HCT116 (cell line): ENCODE measurements at regions not wholly inside any gene's neighbourhood (a gene's known extent, or its start where the extent isn't known, plus 50 kb on each side); places are given as distances from the start of the nearest gene placed in this dataset.

Experiments used
- ATAC-seq: fragments of 200-7000 bp; cut with Tn5 transposase; 2 replicates; pipeline ENCODE4 v1.9.1; 2020; ENCODE audit warnings: mild to moderate bottlenecking, moderate library complexity
- BruUV-seq: library from RNA; stranded (reverse); fragments of 400-500 nt; replicated peaks from 2 replicates; lab custom pipeline; 2021; lab: Mats Ljungman, UMichigan
- CTCF ChIA-PET: fragments of 300-600 bp; sonication (Branson Sonifier 250); formaldehyde crosslinking; loops from one replicate; lab custom pipeline; 2021; ENCODE audit warnings: antibody characterized with exemption; lab: Charles Lee
- POLR2A ChIA-PET: fragments of 300-600, 350-600 bp; sonication (Branson Sonifier 250); formaldehyde crosslinking; loops from one replicate; lab custom pipeline; 2021; ENCODE audit warnings: antibody characterized with exemption; lab: Charles Lee
- RAD21 ChIA-PET, 2 experiments: fragments of 300-600 bp; sonication (Branson Sonifier 250); formaldehyde crosslinking; loops; one replicate each; lab custom pipeline; 2023; ENCODE audit warnings: low total read pairs in 2 of 2; ENCODE audit not compliant: uncharacterized antibody in 2 of 2, unreplicated experiment in 2 of 2, low non-redundant PET in 1 of 2; lab: Charles Lee
- DNase-seq: peaks from one replicate; pipeline ENCODE4 v3.0.0-alpha.2; 2010; ENCODE audit warnings: low read depth, low spot score
- H2AFZ ChIP-seq: fragments of 200-600 bp; shearing (Covaris generic), sonication (generic); 2 replicates; pipeline ENCODE4 v1.6.1; 2017; ENCODE audit warnings: low read depth, mixed run types, mixed read lengths, antibody characterized with exemption, low read length; ENCODE audit not compliant: poor library complexity, severe bottlenecking
- H3K27ac ChIP-seq: 2 replicates; pipeline ENCODE4 v1.5.1; 2012; ENCODE audit warnings: low read depth, low read length
- H3K27me3 ChIP-seq: fragments of 200-600 bp; sonication (generic); 2 replicates; pipeline ENCODE4 v1.6.1; 2016; ENCODE audit warnings: mixed run types, low read length, mixed read lengths; ENCODE audit not compliant: insufficient read depth
- H3K36me3 ChIP-seq, 2 experiments: fragments of 200-500 bp in 1 of 2; fragments of 200-600 bp in 1 of 2; sonication (Bioruptor generic) in 1 of 2; sonication (generic) in 1 of 2; 2 replicates each; pipeline versions ENCODE4 v1.5.1 to v1.6.1; 2014 to 2016; ENCODE audit warnings: low read length in 2 of 2, inconsistent platforms in 1 of 2, mixed read lengths in 1 of 2, mixed run types in 1 of 2; ENCODE audit not compliant: insufficient read depth in 2 of 2, control insufficient read depth in 1 of 2
- H3K4me1 ChIP-seq, 2 experiments: fragments of 200-600 bp in 1 of 2; sonication (generic) in 1 of 2; 2 replicates each; pipeline versions ENCODE4 v1.5.1 to v1.6.1; 2012 to 2017; ENCODE audit warnings: low read length in 2 of 2, inconsistent platforms in 1 of 2, mild to moderate bottlenecking in 1 of 2, mixed read lengths in 1 of 2, mixed run types in 1 of 2, moderate library complexity in 1 of 2; ENCODE audit not compliant: insufficient read depth in 2 of 2, control insufficient read depth in 1 of 2
- H3K4me2 ChIP-seq: fragments of 200-600 bp; sonication (generic); 2 replicates; pipeline ENCODE4 v1.6.1; 2017; ENCODE audit warnings: mixed run types, low read length, mixed read lengths
- H3K4me3 ChIP-seq, 2 experiments: fragments of 200-600 bp in 1 of 2; sonication (generic) in 1 of 2; replicated peaks in 1 of 2; 2 replicates each; pipeline ENCODE4 v1.5.1; 2011 to 2016; ENCODE audit warnings: low read length in 2 of 2, control low read depth in 1 of 2, low read depth in 1 of 2, mild to moderate bottlenecking in 1 of 2, mixed read lengths in 1 of 2, mixed run types in 1 of 2
- H3K79me2 ChIP-seq: fragments of 200-600 bp; sonication (generic); 2 replicates; pipeline ENCODE4 v1.6.1; 2017; ENCODE audit warnings: mild to moderate bottlenecking, mixed run types, low read length, moderate library complexity, mixed read lengths; ENCODE audit not compliant: insufficient read depth
- H3K9ac ChIP-seq: fragments of 200-600 bp; sonication (generic); 2 replicates; pipeline ENCODE4 v1.6.1; 2016; ENCODE audit warnings: low read length, mixed read lengths
- H3K9me2 ChIP-seq: fragments of 200-600 bp; sonication (generic), shearing (Covaris generic); 2 replicates; pipeline ENCODE4 v1.6.1; 2017; ENCODE audit warnings: mixed run types, mild to moderate bottlenecking, moderate library complexity; ENCODE audit not compliant: insufficient read depth
- H3K9me3 ChIP-seq, 2 experiments: fragments of 200-500 bp in 1 of 2; fragments of 200-600 bp in 1 of 2; sonication (Bioruptor generic) in 1 of 2; sonication (generic) in 1 of 2; 2 replicates each; pipeline ENCODE4 v1.6.1; 2014 to 2017; ENCODE audit warnings: low read length in 2 of 2, mixed read lengths in 2 of 2, inconsistent platforms in 1 of 2, low read depth in 1 of 2, mild to moderate bottlenecking in 1 of 2, mixed run types in 1 of 2, moderate library complexity in 1 of 2; ENCODE audit not compliant: control insufficient read depth in 1 of 2, insufficient read depth in 1 of 2
- H4K20me1 ChIP-seq: fragments of 200-600 bp; sonication (generic), shearing (Covaris generic); 2 replicates; pipeline ENCODE4 v1.6.1; 2017; ENCODE audit warnings: mixed run types, mild to moderate bottlenecking, moderate library complexity; ENCODE audit not compliant: insufficient read depth
- CBX3 ChIP-seq: IDR thresholded peaks from 2 replicates; pipeline ENCODE4 v1.6.1; 2012; ENCODE audit warnings: low read depth
- CEBPB ChIP-seq: IDR thresholded peaks from 2 replicates; pipeline ENCODE4 v1.6.1; 2012; ENCODE audit warnings: low read depth
- EGR1 ChIP-seq: IDR thresholded peaks from 2 replicates; pipeline ENCODE4 v1.6.1; 2012; ENCODE audit warnings: low read depth
- ELF1 ChIP-seq: IDR thresholded peaks from 2 replicates; pipeline ENCODE4 v1.6.1; 2012; ENCODE audit warnings: low read depth, borderline replicate concordance
- EZH2 ChIP-seq: fragments of 200-600 bp; sonication (generic); IDR thresholded peaks from 2 replicates; pipeline ENCODE4 v1.6.1; 2017; ENCODE audit warnings: antibody characterized with exemption, mixed run types
- EZH2phosphoT487 ChIP-seq: fragments of 200-600 bp; IDR thresholded peaks from 2 replicates; pipeline ENCODE4 v1.6.1; 2018; ENCODE audit warnings: antibody characterized with exemption, borderline replicate concordance
- FOSL1 ChIP-seq: IDR thresholded peaks from 2 replicates; pipeline ENCODE4 v1.6.1; 2012; ENCODE audit warnings: low read depth
- JUND ChIP-seq: IDR thresholded peaks from 2 replicates; pipeline ENCODE4 v1.6.1; 2012
- POLR2A ChIP-seq: IDR thresholded peaks from 2 replicates; pipeline ENCODE4 v1.7.0; 2011; ENCODE audit warnings: borderline replicate concordance; ENCODE audit not compliant: insufficient read depth, insufficient read length; ENCODE audit errors: extremely low read depth
- POLR2AphosphoS5 ChIP-seq: IDR thresholded peaks from 2 replicates; pipeline ENCODE4 v1.6.1; 2011; ENCODE audit warnings: mild to moderate bottlenecking, low read depth, low read length, moderate library complexity
- RAD21 ChIP-seq: IDR thresholded peaks from 2 replicates; pipeline ENCODE4 v1.6.1; 2012; ENCODE audit warnings: low read depth, mild to moderate bottlenecking
- SIN3A ChIP-seq: IDR thresholded peaks from 2 replicates; pipeline ENCODE4 v1.6.1; 2012; ENCODE audit warnings: low read depth
- SP1 ChIP-seq: IDR thresholded peaks from 2 replicates; pipeline ENCODE4 v1.6.1; 2012; ENCODE audit warnings: low read depth
- SRF ChIP-seq: IDR thresholded peaks from 2 replicates; pipeline ENCODE4 v1.6.1; 2012; ENCODE audit warnings: low read depth
- TCF7L2 ChIP-seq: IDR thresholded peaks from 2 replicates; pipeline ENCODE4 v1.7.0; 2011; ENCODE audit warnings: borderline replicate concordance, inconsistent platforms; ENCODE audit not compliant: insufficient read depth, insufficient read length; ENCODE audit errors: extremely low read depth
- YY1 ChIP-seq: IDR thresholded peaks from 2 replicates; pipeline ENCODE4 v1.6.1; 2011; ENCODE audit warnings: low read length, low read depth, moderate library complexity, mild to moderate bottlenecking; ENCODE audit not compliant: insufficient replicate concordance; ENCODE audit errors: extremely low read depth
- ZFX ChIP-seq: fragments of 450-650 bp; IDR thresholded peaks from 2 replicates; pipeline ENCODE4 v1.6.1; 2017
- intact Hi-C: fragments of 100-400 bp; cut with micrococcal nuclease; formaldehyde crosslinking; loops from 2 replicates; pipeline ENCODE4 v1.10.0; 2022
- TF ChIP-seq, protein P1 (sequence below): IDR thresholded peaks from 2 replicates; pipeline ENCODE4 v1.6.1; 2012; ENCODE audit warnings: low read depth
- TF ChIP-seq, protein P2 (sequence below), 3 experiments: fragments of 200-600 bp in 1 of 3; sonication (generic) in 1 of 3; IDR thresholded peaks in 2 of 3; conservative IDR thresholded peaks in 1 of 3; 2 replicates each; pipeline ENCODE4 v1.5.1; 2012 to 2017; ENCODE audit warnings: low read depth in 2 of 3, low read length in 2 of 3, antibody characterized with exemption in 1 of 3, borderline replicate concordance in 1 of 3, control low read depth in 1 of 3, mild to moderate bottlenecking in 1 of 3, mixed read lengths in 1 of 3, mixed run types in 1 of 3, moderate library complexity in 1 of 3; ENCODE audit not compliant: insufficient read depth in 1 of 3

- intact Hi-C loops = no loop called here
- TF ChIP-seq EGR1 (no peak), SIN3A (no peak), EZH2 (no peak), SP1 (no peak), POLR2AphosphoS5 (no peak), POLR2A (no peak), ZFX (no peak), CBX3 (no peak), RAD21 (no peak), TCF7L2 (no peak), SRF (no peak), CEBPB (no peak), JUND (no peak), YY1 (no peak), ELF1 (no peak), FOSL1 (no peak), EZH2phosphoT487 (no peak)
- TF ChIP-seq, protein P1, sequence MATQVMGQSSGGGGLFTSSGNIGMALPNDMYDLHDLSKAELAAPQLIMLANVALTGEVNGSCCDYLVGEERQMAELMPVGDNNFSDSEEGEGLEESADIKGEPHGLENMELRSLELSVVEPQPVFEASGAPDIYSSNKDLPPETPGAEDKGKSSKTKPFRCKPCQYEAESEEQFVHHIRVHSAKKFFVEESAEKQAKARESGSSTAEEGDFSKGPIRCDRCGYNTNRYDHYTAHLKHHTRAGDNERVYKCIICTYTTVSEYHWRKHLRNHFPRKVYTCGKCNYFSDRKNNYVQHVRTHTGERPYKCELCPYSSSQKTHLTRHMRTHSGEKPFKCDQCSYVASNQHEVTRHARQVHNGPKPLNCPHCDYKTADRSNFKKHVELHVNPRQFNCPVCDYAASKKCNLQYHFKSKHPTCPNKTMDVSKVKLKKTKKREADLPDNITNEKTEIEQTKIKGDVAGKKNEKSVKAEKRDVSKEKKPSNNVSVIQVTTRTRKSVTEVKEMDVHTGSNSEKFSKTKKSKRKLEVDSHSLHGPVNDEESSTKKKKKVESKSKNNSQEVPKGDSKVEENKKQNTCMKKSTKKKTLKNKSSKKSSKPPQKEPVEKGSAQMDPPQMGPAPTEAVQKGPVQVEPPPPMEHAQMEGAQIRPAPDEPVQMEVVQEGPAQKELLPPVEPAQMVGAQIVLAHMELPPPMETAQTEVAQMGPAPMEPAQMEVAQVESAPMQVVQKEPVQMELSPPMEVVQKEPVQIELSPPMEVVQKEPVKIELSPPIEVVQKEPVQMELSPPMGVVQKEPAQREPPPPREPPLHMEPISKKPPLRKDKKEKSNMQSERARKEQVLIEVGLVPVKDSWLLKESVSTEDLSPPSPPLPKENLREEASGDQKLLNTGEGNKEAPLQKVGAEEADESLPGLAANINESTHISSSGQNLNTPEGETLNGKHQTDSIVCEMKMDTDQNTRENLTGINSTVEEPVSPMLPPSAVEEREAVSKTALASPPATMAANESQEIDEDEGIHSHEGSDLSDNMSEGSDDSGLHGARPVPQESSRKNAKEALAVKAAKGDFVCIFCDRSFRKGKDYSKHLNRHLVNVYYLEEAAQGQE = no peak
- TF ChIP-seq, protein P2, sequence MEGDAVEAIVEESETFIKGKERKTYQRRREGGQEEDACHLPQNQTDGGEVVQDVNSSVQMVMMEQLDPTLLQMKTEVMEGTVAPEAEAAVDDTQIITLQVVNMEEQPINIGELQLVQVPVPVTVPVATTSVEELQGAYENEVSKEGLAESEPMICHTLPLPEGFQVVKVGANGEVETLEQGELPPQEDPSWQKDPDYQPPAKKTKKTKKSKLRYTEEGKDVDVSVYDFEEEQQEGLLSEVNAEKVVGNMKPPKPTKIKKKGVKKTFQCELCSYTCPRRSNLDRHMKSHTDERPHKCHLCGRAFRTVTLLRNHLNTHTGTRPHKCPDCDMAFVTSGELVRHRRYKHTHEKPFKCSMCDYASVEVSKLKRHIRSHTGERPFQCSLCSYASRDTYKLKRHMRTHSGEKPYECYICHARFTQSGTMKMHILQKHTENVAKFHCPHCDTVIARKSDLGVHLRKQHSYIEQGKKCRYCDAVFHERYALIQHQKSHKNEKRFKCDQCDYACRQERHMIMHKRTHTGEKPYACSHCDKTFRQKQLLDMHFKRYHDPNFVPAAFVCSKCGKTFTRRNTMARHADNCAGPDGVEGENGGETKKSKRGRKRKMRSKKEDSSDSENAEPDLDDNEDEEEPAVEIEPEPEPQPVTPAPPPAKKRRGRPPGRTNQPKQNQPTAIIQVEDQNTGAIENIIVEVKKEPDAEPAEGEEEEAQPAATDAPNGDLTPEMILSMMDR (IDR thresholded peaks at IDR 0.05 in 2 of 3, conservative IDR thresholded peaks at IDR 0.05 in 1 of 3; ENCODE audit: borderline replicate concordance in 1 of 3, insufficient read depth in 1 of 3, low read depth in 2 of 3, low read length in 2 of 3) = no peak
- no peaks in the 10 kb centered on the region for H3K36me3 ChIP-seq
- no peaks in the 10 kb centered on the region for H3K79me2 ChIP-seq
- ChIA-PET POLR2A (no interaction called here), RAD21 (no interaction called here), CTCF (no interaction called here)
- no peak overlapping the region for H3K4me2 ChIP-seq
- DNase-seq (no peak), ATAC-seq (no peak)
- H3K27me3 ChIP-seq = no peaks in the 10 kb centered on the region
- no peak overlapping the region for H3K27ac ChIP-seq
- no peaks in the 10 kb centered on the region for H3K9me2 ChIP-seq
- no peaks in the 10 kb centered on the region for H3K4me1 ChIP-seq
- no TSS peak for BruUV-seq
- H2AFZ ChIP-seq = no peak overlapping the region
- H3K4me3 ChIP-seq = no peak overlapping the region
- H4K20me1 ChIP-seq = no peaks in the 10 kb centered on the region
- no peaks in the 10 kb centered on the region for H3K9me3 ChIP-seq
- H3K9ac ChIP-seq = no peak overlapping the region
Measured at GRCh38 chr2:216564611-216565010, 66.0 kb downstream of the RPL37A start.
